HG03439 (cell line): ENCODE measurements at regions not wholly inside any gene's neighbourhood (a gene's known extent, or its start where the extent isn't known, plus 50 kb on each side); places are given as distances from the start of the nearest gene placed in this dataset.
"Not testable (repeated sequence)": the region's sequence is repeated elsewhere in the genome, so short reads cannot be mapped to it uniquely, and the experiment has no call there.

ENCODE experiments used
- ATAC-seq: cut with Tn5 transposase; IDR thresholded peaks from one replicate; pipeline ENCODE4 v1.9.1; 2021; ENCODE audit warnings: mild to moderate bottlenecking, moderate library complexity; ENCODE audit not compliant: unreplicated experiment

DNA sequence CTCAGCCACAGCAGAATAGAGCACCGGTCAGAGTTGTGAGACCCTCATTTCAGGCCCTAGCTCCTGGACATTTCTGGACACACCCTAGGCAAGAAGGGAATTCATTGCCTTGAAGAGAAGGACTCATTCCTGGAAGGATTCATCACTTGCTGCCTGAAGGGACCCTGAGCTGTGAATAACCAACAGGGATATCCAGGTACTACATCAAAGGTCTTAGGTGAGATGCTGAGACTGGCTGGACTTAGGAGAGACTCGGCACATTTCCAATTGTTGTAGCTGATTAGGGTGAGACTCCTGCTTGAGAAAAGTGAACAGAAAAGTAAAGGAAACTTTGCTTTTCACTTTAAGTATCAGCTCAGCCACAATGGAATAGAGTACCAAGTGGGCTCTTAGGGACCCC lies 208.1 kb upstream of the CDKN2B start:
- no peak for ATAC-seq

DNA sequence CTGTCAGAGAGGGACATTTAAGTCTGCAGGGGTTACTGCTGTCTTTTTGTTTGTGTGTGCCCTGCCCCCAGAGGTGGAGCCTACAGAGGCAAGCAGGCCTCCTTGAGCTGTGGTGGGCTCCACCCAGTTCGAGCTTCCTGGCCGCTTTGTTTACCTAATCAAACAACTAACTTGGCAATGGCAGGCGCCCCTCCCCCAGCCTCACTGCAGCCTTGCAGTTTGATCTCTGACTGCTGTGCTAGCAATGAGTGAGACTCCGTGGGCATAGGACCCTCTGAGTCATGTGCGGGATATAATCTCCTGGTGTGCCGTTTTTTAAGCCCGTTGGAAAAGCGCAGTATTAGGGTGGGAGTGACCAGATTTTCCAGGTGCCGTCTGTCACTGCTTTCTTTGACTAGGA lies 216.8 kb upstream of the CDKN2B start:
- not testable (repeated sequence) for ATAC-seq

DNA sequence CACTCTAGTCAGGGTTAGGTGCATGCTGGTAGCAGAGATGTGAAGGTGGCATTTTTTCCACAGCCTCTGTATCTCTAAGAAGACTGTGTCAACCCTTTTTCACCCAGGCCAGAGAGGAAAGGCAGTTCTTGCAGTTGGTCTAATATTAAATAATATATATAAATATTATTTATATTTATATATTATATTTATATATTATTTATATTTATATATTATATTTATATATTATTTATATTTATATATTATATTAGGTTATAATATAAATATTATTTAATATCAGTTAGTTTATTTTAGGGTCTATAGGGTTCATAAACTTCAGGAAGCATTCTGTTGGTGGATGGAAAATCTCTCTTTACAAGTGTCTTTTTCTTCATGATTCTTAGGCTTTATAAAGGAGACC lies 218.6 kb upstream of the DMRTA1 start:
- ATAC-seq, result no peak

DNA sequence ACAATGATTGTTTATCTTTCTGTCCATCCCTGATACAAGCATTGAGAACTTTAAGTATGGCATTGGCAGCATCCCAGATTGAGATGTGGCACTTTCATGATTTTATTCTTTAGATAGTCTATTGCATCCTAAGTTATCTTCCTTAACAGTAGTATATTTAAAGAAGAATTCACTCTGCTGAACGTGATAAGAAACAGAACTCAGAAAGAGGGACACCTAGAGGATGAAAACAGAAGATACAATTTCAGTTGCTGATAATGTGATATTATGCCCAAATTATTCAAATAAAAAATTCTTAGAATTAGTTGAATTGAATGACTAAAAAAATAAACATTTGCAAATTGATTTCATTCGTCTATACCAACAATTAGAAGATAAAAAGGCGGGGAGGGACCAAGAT lies 218.1 kb upstream of the DMRTA1 start:
- no peak for ATAC-seq

DNA sequence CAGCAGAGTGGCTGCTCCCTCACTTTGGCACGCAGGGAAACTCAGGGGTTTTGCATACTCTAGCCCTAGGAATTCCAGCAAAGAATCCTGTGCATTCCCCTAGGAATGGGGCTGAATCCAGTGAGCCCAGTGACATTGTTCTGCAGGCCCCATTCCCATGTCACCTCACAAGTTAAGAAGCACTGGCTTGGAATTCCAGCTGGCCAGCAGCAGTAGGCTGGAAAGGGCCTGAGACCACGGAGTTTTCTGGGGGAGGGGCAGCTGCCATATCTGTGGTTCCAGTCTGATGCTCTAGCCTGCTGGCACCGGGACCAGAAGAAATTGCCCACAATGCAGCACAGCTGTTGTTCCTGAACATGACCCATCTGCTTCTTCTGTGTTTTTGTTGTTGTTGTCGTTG lies 217.6 kb upstream of the DMRTA1 start:
- ATAC-seq, result no peak

DNA sequence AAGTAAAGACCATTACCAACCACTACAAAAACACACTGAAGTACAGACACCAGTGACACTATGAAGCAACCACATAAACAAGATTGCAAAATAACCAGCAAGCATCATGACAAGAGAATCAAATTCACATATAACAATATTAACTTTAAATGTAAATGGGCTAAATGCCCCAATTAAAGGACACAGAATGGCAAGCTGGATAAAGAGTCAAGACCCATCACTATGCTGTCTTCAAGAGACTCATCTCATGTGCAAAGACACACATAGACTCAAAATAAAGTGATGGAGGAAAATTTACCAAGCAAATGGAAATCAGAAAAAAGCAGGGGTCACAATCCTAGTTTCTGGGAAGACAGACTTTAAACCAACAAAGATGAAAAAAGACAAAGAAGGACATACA lies 215.3 kb upstream of the DMRTA1 start:
- ATAC-seq, result not testable (repeated sequence)

DNA sequence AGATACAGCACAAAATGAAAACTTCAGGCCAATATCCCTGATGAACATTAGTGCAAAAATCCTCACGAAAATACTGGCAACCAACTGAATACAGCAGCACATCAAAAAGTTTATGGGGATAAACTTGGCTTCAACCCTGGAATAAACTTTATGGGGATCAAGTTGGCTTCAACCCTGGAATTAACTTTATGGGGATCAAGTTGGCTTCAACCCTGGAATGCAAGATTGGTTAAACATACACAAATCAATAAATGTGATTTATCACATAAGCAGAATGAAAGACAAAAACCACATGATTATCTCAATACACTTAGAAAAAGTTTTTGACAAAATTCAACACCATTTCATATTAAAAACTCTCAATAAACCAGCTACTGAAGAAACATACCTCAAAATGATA lies 213.7 kb upstream of the DMRTA1 start:
- no peak for ATAC-seq

DNA sequence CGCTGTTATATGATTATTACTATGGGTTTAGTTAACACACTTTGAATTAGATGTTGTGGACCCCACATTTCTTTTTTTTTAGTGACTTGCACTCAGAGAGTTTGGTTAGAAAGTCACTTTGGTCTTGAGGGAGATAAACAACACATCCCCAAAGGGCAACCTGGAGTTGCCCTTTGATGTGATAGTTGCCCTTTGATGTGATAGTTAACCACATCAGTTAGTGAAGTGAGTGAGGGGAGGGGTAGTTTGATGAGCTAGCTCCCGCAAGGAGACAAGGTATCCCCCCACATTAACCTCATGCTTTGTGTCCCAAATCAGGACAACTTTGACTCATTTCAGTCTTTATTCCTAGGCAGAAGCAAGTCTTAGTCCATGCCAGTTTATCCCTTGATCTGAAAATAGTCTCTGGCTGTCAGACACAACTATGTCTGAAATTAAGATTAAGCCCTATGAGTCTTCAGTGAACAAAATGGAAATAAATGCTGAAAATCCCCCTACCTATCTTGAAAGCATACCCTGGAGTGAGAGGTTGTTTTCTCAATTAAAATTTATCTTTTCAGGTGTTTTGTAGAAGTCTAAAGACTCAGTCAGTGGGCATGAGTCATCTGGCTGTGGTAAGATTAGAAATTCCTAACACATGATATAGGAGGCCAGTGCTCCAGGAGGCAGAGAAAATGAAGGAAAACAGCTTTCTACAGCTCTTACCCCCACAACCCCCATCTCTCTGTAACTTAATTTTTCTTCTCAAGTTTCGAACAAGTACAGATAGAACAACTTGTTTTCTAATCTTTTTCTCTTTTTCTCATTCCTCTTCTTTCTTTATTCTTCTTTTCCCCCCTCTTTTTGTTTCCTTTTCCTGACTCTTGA lies 208.9 kb upstream of the DMRTA1 start:
- no peak for ATAC-seq

DNA sequence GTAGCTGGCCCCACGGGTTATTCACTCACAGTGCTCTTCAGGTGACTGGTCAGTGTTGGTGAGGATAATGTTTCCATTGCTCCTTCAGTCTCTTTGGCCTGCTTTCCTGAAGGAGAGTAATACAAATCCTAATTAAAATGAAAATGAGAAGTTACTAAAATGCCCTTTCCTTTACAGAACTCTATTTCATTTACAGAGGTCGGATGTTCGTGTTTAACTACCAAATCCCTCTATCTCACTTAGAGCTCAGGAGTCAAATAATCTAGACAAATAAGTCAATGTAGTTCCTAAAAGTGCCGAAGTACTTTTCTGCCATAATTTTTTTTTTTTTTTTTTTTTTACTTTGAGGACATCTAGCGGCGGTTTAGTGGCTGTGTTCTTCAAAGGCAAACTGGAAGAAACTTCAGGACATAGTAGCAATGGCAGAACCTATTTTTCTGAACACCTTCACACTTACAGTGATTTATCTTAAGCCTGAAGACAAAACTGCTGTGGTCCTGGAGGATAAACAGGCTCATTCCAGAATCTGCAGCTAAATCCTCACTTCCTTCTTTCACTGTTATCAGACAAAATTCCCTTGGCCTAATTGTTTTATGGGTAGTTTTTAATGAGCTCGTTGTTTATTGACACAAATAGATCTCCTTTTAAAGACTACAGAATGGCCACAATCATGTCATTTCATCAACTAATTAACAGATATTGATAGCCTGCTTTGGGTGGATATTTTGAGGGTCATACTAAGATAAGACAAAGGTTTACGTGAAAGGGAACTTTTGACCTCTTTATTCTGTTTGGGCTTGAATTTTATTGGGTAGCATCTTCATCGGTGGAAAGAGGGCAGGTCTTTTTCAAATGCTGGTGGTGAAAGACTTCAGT lies 207.6 kb upstream of the DMRTA1 start:
- ATAC-seq, result no peak

DNA sequence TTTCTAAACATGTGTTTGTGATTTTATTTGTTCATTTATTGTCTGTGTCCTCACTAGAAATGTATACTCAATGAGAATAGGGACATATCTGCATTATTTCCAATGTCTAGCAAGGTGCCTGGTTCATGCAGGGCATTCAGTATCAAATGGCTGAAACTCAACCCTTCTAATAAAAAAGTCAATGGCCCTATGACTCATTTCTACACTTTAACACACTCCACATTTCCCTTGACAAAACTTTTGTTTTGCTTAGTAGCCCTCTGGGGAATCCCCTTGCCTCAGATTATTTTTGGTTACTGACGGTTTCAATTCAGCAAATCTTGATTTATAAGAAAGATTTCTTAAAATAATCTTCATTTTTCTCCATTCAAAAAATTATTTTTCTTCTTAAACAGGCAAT lies 206.0 kb upstream of the DMRTA1 start:
- ATAC-seq, result peak; percentile 84

DNA sequence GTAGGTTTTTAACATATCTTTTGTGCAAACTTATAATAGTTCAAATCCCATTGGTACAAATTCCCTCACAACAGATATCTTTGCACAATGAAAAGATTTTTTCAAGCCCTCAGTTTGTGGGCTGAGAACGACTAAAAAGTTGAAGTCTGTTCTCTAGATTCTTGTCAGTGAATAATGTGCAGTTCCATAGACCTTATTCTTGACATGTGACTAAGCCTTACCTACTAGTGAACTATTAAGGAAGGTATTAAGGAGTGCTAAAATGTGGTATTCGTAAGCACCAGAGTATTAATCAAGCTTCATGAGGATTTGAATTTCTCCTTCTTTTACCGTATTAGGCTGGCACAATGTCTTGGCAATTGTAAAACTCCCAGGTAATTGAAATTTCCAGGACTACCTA lies 205.6 kb upstream of the DMRTA1 start:
- no peak for ATAC-seq

DNA sequence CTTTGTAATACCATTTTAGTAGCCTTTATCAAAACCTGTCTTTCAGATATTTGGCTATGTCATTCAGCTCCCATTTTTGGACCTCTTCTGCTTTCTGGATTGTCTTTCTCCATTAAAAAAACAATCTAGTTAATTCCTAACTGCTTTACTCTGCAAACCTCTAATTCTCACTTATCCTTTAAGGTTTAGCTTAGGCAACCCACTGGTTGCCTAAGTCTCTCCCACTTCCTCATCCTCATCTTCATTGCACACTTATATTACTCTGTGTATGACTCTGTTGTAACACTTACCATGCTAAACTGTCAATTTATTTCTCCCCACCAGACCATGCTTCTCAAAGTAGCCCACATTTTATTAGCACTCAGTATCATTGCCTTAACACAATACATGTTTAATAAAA lies 205.0 kb upstream of the DMRTA1 start:
- ATAC-seq, result no peak

DNA sequence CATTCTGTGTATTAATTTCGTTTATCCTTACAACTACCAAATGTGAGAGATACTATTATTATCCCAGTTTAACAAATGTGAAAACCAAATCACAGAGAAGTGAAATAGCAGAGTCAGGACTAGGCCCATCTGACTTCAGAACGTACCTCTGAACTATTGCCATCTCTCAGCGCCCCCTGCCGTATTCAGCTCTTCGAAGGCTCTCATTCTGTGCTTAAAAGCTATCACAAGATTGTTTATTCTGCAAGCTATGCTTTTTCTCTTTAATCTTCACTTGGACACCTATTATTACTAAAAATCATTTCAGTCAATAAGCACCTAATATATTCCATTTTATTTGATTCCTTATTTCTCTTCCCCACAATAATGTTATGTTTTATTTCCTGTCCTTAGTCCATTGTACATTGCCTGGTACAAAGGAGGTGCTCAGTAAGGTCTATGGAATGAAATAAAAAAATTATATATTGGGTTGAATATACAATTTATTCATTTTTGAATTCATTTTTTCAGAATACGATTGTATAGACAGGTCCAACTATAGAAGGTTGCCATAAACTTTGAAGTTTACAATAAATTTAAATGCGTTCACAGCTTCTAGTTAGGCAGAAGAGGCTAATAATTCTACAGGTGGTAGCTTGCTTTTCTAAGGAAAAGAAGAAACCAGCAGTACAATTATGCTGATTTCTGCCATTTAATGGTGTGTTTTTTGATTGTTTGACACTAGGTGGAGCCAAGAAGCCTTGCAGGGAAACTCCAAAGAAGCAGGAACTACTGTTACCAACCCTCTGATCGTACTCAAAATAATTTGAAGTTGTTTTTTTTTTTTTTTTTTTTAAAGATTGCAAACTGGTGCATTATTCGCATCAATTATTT lies 202.2 kb upstream of the DMRTA1 start:
- ATAC-seq, result peak; percentile 45

DNA sequence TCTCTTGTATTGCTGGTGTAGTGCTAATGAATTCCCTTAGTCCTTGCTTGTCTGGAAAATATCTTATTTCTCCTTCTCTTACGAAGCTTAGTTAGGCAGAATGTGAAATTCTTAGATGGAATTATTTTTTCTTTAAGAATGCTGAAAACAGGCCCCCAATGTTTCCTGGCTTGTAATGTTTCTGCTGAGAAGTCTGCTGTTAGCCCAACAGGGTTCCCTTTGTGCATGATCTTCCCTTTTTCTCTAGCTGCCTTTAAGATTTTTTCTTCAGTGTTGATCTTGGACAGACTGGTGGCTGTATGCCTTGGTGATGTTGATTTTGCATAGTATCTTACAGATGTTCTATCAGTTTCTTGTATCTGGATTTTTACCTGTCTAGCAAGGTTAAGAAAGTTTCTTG lies 191.3 kb upstream of the DMRTA1 start:
- no peak for ATAC-seq

DNA sequence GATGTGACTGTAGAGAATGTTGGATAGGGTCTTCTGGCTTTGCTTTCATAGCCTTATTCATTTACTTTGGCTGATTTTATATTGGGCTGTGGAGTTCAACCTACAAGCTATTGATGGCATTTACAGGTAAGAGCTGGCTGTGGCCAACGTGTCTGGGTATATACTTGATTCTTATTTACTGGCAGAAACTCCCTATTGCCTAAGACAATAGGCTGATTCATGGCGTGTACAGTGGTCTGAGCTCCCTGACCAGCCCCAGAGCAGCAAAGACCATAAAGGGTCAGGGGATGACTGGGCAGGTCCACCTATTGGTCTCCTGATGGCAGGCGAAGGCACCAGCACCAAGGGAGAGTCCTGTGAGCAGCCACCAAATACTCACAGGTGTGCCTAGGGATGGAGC lies 190.2 kb upstream of the DMRTA1 start:
- ATAC-seq, result no peak

DNA sequence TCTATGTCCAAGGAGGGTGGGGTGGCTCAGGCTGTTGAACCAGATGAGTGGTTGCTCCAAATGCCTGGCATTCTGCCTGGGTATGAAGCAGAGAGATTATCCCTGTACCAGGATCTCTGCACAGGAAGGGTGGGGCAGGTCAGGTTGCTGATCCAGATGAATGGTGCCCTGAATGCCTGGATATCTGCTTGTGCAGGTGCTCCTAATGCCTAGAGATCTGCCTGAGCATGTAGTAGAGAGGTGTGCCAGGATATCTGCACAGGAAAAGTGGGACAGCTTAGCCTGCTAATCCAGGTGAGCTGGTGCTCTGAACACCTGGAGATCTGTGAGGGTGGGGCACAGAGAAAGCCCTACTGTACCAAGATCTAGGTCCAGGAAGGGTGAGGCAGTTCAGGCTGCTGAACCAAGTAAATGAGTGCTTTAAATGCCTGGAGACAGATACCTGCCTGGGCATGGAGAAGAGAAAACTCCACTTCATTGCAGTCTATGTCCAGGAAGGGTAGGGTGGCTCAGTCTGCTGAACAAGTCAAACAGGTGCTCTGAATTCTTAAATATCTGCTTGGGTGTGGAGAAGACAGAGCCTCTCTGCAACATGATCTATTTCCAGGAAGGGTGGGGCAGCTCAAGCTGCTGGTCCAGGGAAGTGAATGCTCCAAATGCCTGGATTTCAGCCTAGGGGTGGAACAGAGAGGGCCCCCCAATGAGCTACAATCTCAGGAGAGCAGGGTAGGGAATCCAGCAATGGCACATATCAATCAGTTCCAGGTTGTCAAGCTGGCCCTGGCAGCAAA lies 189.4 kb upstream of the DMRTA1 start:
- ATAC-seq, result no peak

DNA sequence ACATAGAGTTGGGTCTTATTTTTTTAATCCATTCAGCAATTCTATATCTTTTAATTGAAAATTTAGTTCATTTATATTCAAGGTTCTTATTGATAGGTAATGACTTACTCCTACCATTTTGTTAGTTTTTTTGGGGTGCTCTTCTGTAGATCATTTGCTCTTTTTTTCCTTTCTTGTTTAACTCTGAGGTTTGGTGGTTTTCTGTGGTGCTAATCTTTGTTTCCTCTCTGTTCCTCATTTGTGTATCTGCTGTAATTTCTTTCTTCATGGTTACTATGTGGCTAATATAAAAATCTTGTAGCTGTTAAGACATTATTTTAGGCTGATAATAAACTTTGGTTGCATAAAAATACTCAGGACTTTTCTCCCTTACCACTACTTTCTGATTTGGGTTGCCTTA lies 181.6 kb upstream of the DMRTA1 start:
- no peak for ATAC-seq

DNA sequence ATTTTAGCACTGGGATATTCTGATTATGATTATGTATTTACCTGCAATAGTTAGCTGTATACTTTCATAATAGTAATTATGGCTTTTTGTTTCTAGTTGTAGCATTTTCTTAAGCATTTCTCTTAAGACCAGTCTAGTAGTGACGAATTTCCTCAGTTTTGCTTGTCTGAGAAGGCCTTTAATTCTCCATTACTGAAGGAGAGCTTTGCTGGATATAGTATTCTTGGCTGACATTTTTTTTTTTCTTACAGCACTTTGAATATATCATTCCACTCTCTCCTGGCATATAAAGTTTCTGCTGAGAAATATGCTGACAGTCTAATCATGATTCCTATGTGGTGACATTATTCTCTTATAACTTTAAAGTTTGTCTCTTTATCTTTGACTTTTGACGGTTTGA lies 181.1 kb upstream of the DMRTA1 start:
- ATAC-seq, result no peak

DNA sequence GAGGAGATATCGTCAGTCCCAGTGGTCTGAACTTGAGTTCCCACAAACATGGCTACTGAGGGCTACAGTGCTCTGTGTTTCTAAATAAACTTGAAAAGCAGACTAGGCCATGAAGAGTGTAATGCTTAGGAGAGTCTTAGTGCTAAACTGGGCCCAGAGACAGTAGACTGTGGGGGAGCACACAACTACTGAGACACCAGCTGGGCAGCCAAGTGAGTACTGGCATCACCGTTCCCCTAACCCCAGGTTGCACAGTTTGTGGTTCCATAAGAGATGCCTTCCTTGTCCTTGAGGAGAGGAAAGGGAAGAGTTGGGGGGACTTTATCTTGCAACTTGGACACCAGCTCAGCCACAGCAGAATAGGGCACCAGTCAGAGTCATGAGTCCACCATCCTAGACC lies 172.1 kb upstream of the DMRTA1 start:
- no peak for ATAC-seq

DNA sequence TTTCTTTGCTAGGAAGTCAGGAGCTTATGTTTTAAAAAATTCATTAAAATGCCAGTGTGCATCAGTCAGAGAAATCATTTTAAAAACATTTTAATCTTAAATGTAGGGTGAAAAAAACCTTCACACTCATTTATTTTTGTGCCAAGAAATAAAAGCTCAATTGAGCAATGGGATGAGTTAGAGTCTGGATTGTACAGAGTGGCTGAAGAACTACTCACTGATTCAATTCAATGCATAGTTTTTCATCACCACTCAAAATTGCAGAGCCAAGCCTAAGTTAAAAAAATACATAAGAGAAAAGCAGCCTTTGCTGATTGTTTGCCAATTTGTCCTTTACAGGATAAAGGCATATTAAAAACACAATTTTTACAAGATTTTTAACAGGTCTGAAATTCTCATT lies 168.2 kb upstream of the DMRTA1 start:
- ATAC-seq, result no peak
